ENCODE measurements at regions not wholly inside any gene's neighbourhood (a gene's known extent, or its start where the extent isn't known, plus 50 kb on each side); places are given as distances from the start of the nearest gene placed in this dataset.

DNA sequence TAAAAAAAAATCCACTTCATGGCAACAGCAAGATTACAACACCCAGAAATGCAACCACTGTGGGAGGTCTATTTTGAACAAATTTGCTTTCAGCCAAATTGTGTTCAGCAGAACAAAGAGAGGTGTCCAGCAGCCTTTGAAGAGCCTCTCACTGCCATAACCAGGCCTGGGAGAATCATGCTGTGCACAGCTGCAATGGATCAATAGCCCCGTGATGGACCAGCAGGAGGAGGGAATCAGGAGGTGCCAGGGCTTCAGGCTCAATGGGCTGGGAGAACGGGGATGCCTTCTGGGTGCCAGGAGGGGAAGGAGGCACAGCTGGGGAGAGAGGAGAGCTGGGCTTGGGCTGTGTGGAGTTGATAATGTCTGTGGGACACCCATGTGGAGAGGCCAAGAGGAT is 366.2 kb upstream of the EEF2KMT start:
- Histone ChIP-seq H3K4me3 (no peak overlapping the region), H3K36me3 (no peaks in the 10 kb centered on the region), H3K9me3 (no peaks in the 10 kb centered on the region), H3K27ac (no peak overlapping the region), H3K4me1 (no peaks in the 10 kb centered on the region), H3K27me3 (no peaks in the 10 kb centered on the region)
- TF ChIP-seq, protein P1, sequence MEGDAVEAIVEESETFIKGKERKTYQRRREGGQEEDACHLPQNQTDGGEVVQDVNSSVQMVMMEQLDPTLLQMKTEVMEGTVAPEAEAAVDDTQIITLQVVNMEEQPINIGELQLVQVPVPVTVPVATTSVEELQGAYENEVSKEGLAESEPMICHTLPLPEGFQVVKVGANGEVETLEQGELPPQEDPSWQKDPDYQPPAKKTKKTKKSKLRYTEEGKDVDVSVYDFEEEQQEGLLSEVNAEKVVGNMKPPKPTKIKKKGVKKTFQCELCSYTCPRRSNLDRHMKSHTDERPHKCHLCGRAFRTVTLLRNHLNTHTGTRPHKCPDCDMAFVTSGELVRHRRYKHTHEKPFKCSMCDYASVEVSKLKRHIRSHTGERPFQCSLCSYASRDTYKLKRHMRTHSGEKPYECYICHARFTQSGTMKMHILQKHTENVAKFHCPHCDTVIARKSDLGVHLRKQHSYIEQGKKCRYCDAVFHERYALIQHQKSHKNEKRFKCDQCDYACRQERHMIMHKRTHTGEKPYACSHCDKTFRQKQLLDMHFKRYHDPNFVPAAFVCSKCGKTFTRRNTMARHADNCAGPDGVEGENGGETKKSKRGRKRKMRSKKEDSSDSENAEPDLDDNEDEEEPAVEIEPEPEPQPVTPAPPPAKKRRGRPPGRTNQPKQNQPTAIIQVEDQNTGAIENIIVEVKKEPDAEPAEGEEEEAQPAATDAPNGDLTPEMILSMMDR (IDR thresholded peaks at IDR 0.05), result no peak
- DNase-seq (no peak), FAIRE-seq (no peak), ATAC-seq (no peak)
- 0 to 6% methylated on average over 2 of the region's 2 CpGs for WGBS, 2 donors
- intact Hi-C loops (cut with DNase I), result no loop called here

DNA sequence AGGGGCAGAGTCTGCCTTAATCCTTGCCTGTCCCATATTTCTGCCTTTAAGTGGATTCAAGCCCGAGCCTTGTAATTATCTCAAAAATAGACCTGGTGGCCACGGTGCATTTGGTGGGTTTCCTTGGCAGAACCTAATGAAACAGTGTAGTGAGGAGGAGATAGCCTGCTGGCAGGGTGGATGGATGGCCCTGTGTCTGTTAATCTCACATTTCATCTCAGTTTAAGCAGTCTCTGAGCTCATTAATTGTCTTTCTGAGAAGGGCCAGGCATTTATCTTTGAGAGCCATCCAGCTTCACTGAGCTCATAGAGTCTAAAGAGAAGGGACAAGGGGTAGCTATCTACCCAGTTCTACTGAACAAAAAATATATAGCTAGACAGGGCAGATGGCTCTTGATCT is 364.0 kb upstream of the EEF2KMT start:
- DNase-seq, result no peak
- TF ChIP-seq, protein P1 (IDR thresholded peaks at IDR 0.05), result no peak
- WGBS, 2 donors, result 47 to 55% methylated on average over 2 of the region's 2 CpGs
- Histone ChIP-seq H3K9me3 (no peaks in the 10 kb centered on the region), H3K36me3 (no peaks in the 10 kb centered on the region), H3K27ac (no peak overlapping the region), H3K27me3 (no peaks in the 10 kb centered on the region), H3K4me1 (no peaks in the 10 kb centered on the region), H3K4me3 (no peak overlapping the region)
- ATAC-seq, result no peak
- intact Hi-C loops (cut with DNase I), result no loop called here
- FAIRE-seq, result no peak

DNA sequence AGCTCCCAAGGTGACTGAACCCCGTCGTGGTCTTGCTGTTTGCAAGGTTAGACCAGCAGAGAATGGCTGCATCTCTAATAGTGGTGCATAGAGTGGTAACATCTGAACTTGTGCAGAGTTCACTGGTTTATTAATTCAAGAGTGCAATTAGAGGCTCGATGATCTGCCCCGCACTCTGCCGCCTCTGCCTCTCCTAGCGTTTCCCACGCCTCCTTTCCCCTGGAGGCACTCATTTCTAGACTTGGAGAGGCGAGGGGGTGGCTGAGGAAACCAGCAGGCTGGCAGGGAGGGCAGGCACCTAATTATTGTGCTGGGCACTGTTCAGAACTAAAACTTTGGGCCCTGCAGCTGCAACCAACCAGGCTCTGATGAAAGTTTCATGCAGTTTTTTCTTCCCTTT is 363.5 kb upstream of the EEF2KMT start:
- H3K4me3 ChIP-seq, result no peak overlapping the region
- 40 to 53% methylated on average over 8 of the region's 8 CpGs for WGBS, 2 donors
- intact Hi-C loops (cut with DNase I), result no loop called here
- FAIRE-seq (no peak), DNase-seq (no peak), ATAC-seq (no peak)
- no peaks in the 10 kb centered on the region for H3K36me3 ChIP-seq
- H3K9me3 ChIP-seq, result no peaks in the 10 kb centered on the region
- H3K4me1 ChIP-seq, result no peaks in the 10 kb centered on the region
- TF ChIP-seq, protein P1 (IDR thresholded peaks at IDR 0.05), result no peak
- H3K27me3 ChIP-seq, result no peaks in the 10 kb centered on the region
- H3K27ac ChIP-seq, result no peak overlapping the region

DNA sequence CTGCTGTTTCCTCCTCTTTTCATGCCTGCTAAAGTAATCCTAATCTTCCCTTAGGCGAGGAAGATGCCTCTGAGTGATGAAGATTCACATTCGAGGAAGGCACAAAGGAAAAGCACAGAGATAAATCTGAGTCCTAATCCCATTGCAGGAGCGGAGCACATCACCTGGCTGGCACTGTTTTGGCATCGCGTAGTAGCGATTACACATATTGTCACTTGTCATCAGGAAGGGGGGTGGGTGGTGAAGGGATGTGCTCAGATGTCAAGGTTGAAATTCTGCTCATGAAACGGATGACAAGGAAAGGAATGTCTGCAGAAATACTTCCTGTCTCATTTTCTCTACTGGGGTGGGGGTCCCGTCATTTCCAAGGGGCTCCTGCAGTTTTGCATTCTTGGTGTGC is 363.1 kb upstream of the EEF2KMT start:
- no peak for DNase-seq
- FAIRE-seq, result no peak
- no peak overlapping the region for H3K4me3 ChIP-seq
- 47 to 57% methylated on average over 8 of the region's 8 CpGs for WGBS, 2 donors
- intact Hi-C loops (cut with DNase I), result no loop called here
- ATAC-seq, result no peak
- H3K36me3 ChIP-seq, result no peaks in the 10 kb centered on the region
- no peaks in the 10 kb centered on the region for H3K9me3 ChIP-seq
- no peaks in the 10 kb centered on the region for H3K27me3 ChIP-seq
- no peaks in the 10 kb centered on the region for H3K4me1 ChIP-seq
- no peak overlapping the region for H3K27ac ChIP-seq
- TF ChIP-seq, protein P1 (IDR thresholded peaks at IDR 0.05), result no peak

DNA sequence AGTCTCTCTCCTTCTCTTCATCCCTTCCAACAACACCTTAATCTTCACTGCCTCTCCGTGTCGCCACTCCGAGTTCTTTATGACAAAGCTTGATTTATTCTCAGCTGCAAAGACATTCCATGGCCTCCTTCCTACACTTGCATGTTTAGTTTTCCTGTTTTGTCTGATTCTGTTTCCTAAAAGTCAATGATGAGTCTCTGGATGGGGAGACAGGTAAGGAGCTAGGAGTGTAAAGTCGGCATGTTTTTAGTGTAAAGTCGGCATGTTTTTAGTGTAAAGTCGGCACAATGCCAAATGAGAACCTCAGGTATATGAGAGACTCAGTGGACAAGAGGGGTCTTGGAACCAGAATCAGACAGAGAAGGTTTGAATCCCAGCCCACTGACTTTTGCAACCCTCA is 362.3 kb upstream of the EEF2KMT start:
- TF ChIP-seq, protein P1 (IDR thresholded peaks at IDR 0.05), result no peak
- no peaks in the 10 kb centered on the region for H3K27me3 ChIP-seq
- H3K4me3 ChIP-seq, result no peak overlapping the region
- no peaks in the 10 kb centered on the region for H3K4me1 ChIP-seq
- no peak overlapping the region for H3K27ac ChIP-seq
- ATAC-seq (no peak), FAIRE-seq (no peak), DNase-seq (no peak)
- no peaks in the 10 kb centered on the region for H3K36me3 ChIP-seq
- no peaks in the 10 kb centered on the region for H3K9me3 ChIP-seq
- 64 to 76% methylated on average over 6 of the region's 6 CpGs for WGBS, 2 donors
- intact Hi-C loops (cut with DNase I), result no loop called here
